PC-9 (cell line): ENCODE measurements at regions not wholly inside any gene's neighbourhood (a gene's known extent, or its start where the extent isn't known, plus 50 kb on each side); places are given as distances from the start of the nearest gene placed in this dataset.

ENCODE experiments used
- BruUV-seq: library from RNA; stranded (reverse); fragments of 400-500 nt; replicated peaks from 2 replicates; lab custom pipeline; 2021; lab: Mats Ljungman, UMichigan
- CTCF ChIA-PET: fragments of 300-600 bp; sonication (Branson Sonifier 250); formaldehyde crosslinking; loops from one replicate; lab custom pipeline; 2022; ENCODE audit warnings: antibody characterized with exemption; lab: Charles Lee
- POLR2A ChIA-PET: fragments of 300-600 bp; sonication (Branson Sonifier 250); formaldehyde crosslinking; loops from one replicate; lab custom pipeline; 2022; ENCODE audit warnings: antibody characterized with exemption; ENCODE audit not compliant: unreplicated experiment; lab: Charles Lee
- DNase-seq, 2 experiments: peaks; one replicate each; pipeline versions ENCODE4 v3.0.0 to v3.0.0-alpha.2; 2015 to 2022; ENCODE audit warnings: mixed read lengths in 1 of 2
- H2AFZ ChIP-seq: fragments of 200-600 bp; sonication (generic); 2 replicates; pipeline ENCODE4 v1.8.1; 2017; ENCODE audit warnings: antibody characterized with exemption
- H3F3A ChIP-seq: fragments of 200-600 bp; sonication (generic); 2 replicates; pipeline ENCODE4 v1.8.1; 2017; ENCODE audit warnings: antibody characterized with exemption, mild to moderate bottlenecking, low read depth; ENCODE audit not compliant: insufficient read depth
- H3K27ac ChIP-seq: fragments of 200-600 bp; sonication (generic); 2 replicates; pipeline ENCODE4 v1.6.1; 2016; ENCODE audit warnings: mixed run types
- H3K27me3 ChIP-seq: fragments of 200-600 bp; sonication (generic); 2 replicates; pipeline ENCODE4 v1.6.1; 2016; ENCODE audit warnings: low read depth, mixed run types; ENCODE audit not compliant: insufficient read depth
- H3K36me3 ChIP-seq: fragments of 200-600 bp; sonication (generic); 2 replicates; pipeline ENCODE4 v1.6.1; 2016; ENCODE audit warnings: low read depth, mixed run types
- H3K4me1 ChIP-seq: fragments of 200-600 bp; sonication (generic); replicated peaks from 2 replicates; pipeline ENCODE4 v1.6.1; 2016; ENCODE audit warnings: mixed run types; ENCODE audit not compliant: insufficient read depth
- H3K4me2 ChIP-seq: fragments of 200-600 bp; sonication (generic); 2 replicates; pipeline ENCODE4 v1.6.1; 2017; ENCODE audit warnings: mixed run types
- H3K4me3 ChIP-seq: fragments of 200-600 bp; sonication (generic); 2 replicates; pipeline ENCODE4 v1.6.1; 2016; ENCODE audit warnings: mixed run types
- H3K79me2 ChIP-seq: fragments of 200-600 bp; sonication (generic); 2 replicates; pipeline ENCODE4 v1.6.1; 2017; ENCODE audit warnings: low read depth, mixed run types
- H3K9me2 ChIP-seq: fragments of 200-600 bp; sonication (generic); 2 replicates; pipeline ENCODE4 v1.8.1; 2017; ENCODE audit warnings: mild to moderate bottlenecking; ENCODE audit not compliant: insufficient read depth
- H3K9me3 ChIP-seq: fragments of 200-600 bp; sonication (generic); 2 replicates; pipeline ENCODE4 v1.8.1; 2016; ENCODE audit warnings: low read depth; ENCODE audit not compliant: insufficient read depth
- H4K20me1 ChIP-seq: fragments of 200-600 bp; sonication (generic); 2 replicates; pipeline ENCODE4 v1.8.1; 2017; ENCODE audit not compliant: insufficient read depth
- CTCF ChIP-seq: fragments of 200-600 bp; sonication (generic); conservative IDR thresholded peaks from 2 replicates; pipeline ENCODE4 v1.6.1; 2017; ENCODE audit warnings: mixed run types, antibody characterized with exemption, mild to moderate bottlenecking, moderate library complexity
- EZH2 ChIP-seq: fragments of 200-600 bp; sonication (generic); IDR thresholded peaks from 2 replicates; pipeline ENCODE4 v1.8.0; 2017; ENCODE audit warnings: antibody characterized with exemption, low read depth
- intact Hi-C: fragments of 100-400 bp; cut with micrococcal nuclease; formaldehyde crosslinking; loops from one replicate; pipeline ENCODE4 v1.10.0; 2022; ENCODE audit not compliant: unreplicated experiment

GRCh38 chr3:18295171-18295920, 129.8 kb downstream of the SATB1 start:
- H3K9me2 ChIP-seq = no peaks in the 10 kb centered on the region
- no peak for TF ChIP-seq EZH2
- TF ChIP-seq CTCF = peak; percentile 89
- H3F3A ChIP-seq = no peaks in the 10 kb centered on the region
- H3K4me1 ChIP-seq = peaks cover 9% of the 10 kb centered on the region
- peak overlapping the region; percentile 11; the same call in 1 of the 2 replicates for H3K27ac ChIP-seq
- peak; percentile 86 to 90 for DNase-seq
- no peak overlapping the region for H3K4me3 ChIP-seq
- no peaks in the 10 kb centered on the region for H3K79me2 ChIP-seq
- H3K27me3 ChIP-seq = no peaks in the 10 kb centered on the region
- ChIA-PET CTCF (interaction anchor here (0.6 to 1.1 kb wide), 4 partner anchors 401 to 495 kb away, joined by 3 to 7 read pairs (median 4); no protein-coding TSS in a partner anchor), POLR2A (interaction anchor here (0.6 kb wide), 1 partner anchor 95 kb away, joined by 3 read pairs; no protein-coding TSS in a partner anchor)
- H3K9me3 ChIP-seq = peaks cover 12% of the 10 kb centered on the region
- peak overlapping the region; percentile 21 for H3K4me2 ChIP-seq
- no peaks in the 10 kb centered on the region for H3K36me3 ChIP-seq
- H4K20me1 ChIP-seq = no peaks in the 10 kb centered on the region
- no TSS peak for BruUV-seq
- H2AFZ ChIP-seq = peak overlapping the region; percentile 50; the same call in 1 of the 2 replicates
- intact Hi-C loops = loop anchor here (1.0 to 10.0 kb wide), 12 partner anchors 60 to 1038 kb away; partner anchors contain the start of gene TBC1D5

GRCh38 chr3:18290157-18290556, 135.0 kb downstream of the SATB1 start:
- H3K9me2 ChIP-seq = peaks cover 5% of the 10 kb centered on the region; the same call in 1 of the 2 replicates
- intact Hi-C loops = loop anchor here (10.0 kb wide), 1 partner anchor 155 kb away; no protein-coding TSS in a partner anchor
- H3K27me3 ChIP-seq = no peaks in the 10 kb centered on the region
- peaks cover 17% of the 10 kb centered on the region for H3K4me1 ChIP-seq
- ChIA-PET POLR2A (no interaction called here), CTCF (no interaction called here)
- H2AFZ ChIP-seq = no peak overlapping the region
- H3K27ac ChIP-seq = no peak overlapping the region
- no TSS peak for BruUV-seq
- H3K4me2 ChIP-seq = no peak overlapping the region
- TF ChIP-seq CTCF (no peak), EZH2 (no peak)
- H4K20me1 ChIP-seq = no peaks in the 10 kb centered on the region
- H3K9me3 ChIP-seq = no peaks in the 10 kb centered on the region
- H3K4me3 ChIP-seq = no peak overlapping the region
- H3K36me3 ChIP-seq = no peaks in the 10 kb centered on the region
- no peak for DNase-seq
- no peaks in the 10 kb centered on the region for H3F3A ChIP-seq
- no peaks in the 10 kb centered on the region for H3K79me2 ChIP-seq

- ChIA-PET POLR2A (interaction anchor here (0.5 kb wide), 1 partner anchor 348 kb away, joined by 3 read pairs; no protein-coding TSS in a partner anchor), CTCF (no interaction called here)
- peak overlapping the region; percentile 35; the same call in 1 of the 2 replicates for H2AFZ ChIP-seq
- BruUV-seq = no TSS peak
- DNase-seq = no peak
- no peaks in the 10 kb centered on the region for H4K20me1 ChIP-seq
- intact Hi-C loops = no loop called here
- H3K4me2 ChIP-seq = peak overlapping the region; percentile 35
- H3K9me3 ChIP-seq = no peaks in the 10 kb centered on the region
- H3K36me3 ChIP-seq = no peaks in the 10 kb centered on the region
- peaks cover 7% of the 10 kb centered on the region; the same call in 1 of the 2 replicates for H3K4me1 ChIP-seq
- H3K27ac ChIP-seq = no peak overlapping the region
- H3K27me3 ChIP-seq = no peaks in the 10 kb centered on the region
- no peak overlapping the region for H3K4me3 ChIP-seq
- H3F3A ChIP-seq = no peaks in the 10 kb centered on the region
- H3K79me2 ChIP-seq = no peaks in the 10 kb centered on the region
- TF ChIP-seq EZH2 (no peak), CTCF (no peak)
- H3K9me2 ChIP-seq = peaks cover 5% of the 10 kb centered on the region; the same call in 1 of the 2 replicates
These were observed 136.9 kb downstream of the SATB1 start for GRCh38 chr3:18288243-18288642.
